ENCODE measurements at regions not wholly inside any gene's neighbourhood (a gene's known extent, or its start where the extent isn't known, plus 50 kb on each side); places are given as distances from the start of the nearest gene placed in this dataset.

DNA sequence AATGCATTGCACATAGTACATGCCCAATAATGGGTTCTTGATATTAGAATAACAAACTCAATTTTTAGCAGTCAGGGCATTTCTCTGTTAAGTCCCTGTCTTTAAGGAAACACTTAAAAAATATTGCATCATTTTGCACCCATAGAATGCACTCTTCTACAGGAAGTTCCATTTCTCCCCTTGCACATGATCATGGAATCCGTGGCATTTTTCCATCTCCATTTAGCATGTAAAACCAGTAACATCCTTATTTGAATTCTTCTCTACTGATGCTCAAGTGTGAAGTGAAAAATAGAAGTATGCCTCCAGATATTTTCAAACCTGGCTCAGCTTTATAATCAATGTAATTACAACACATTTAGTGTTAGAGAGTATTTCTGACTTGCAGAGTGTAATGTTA is 192.8 kb downstream of the RWDD3 start:
- no peak for ATAC-seq
- no peaks in the 10 kb centered on the region for H3K4me1 Mint-ChIP-seq (ENCODE audit: low read depth in 2 of 2)
- no peaks in the 10 kb centered on the region for H3K36me3 Mint-ChIP-seq
- H3K27ac Mint-ChIP-seq = no peak overlapping the region
- no peak for DNase-seq (ENCODE audit: low spot score)
- no peaks in the 10 kb centered on the region for H3K27me3 Mint-ChIP-seq
- no peak overlapping the region for H3K4me3 Mint-ChIP-seq
- H3K9me3 Mint-ChIP-seq = peaks cover 12% of the 10 kb centered on the region

GRCh38 chr1:95427525-95427924 is 193.5 kb downstream of the RWDD3 start:
- H3K4me1 Mint-ChIP-seq (ENCODE audit: low read depth in 2 of 2) = no peaks in the 10 kb centered on the region
- no peak overlapping the region for H3K27ac Mint-ChIP-seq
- H3K36me3 Mint-ChIP-seq = no peaks in the 10 kb centered on the region
- DNase-seq (ENCODE audit: low spot score) (no peak), ATAC-seq (no peak)
- no peak overlapping the region for H3K4me3 Mint-ChIP-seq
- H3K9me3 Mint-ChIP-seq = peaks cover 7% of the 10 kb centered on the region
- no peaks in the 10 kb centered on the region for H3K27me3 Mint-ChIP-seq

DNA sequence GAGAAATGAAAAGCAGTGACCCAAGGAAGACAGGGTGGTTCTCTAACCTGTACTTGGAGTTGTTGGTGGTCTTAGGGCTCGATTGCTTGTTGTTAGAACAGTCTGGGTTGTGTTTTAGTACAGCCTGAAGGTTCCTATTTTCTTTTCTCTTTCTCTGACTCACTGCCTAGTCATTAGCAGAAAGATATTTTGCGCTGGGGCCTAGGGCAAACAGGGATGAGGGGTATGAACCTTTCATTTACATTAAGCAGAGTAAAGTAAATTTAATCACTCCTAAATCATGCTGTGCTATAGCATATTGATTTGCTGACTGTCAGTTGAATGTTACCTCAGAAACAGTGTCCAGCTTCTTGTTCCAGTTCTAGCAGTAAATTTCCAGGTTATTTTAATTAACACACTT is 197.2 kb downstream of the RWDD3 start:
- no peak overlapping the region for H3K27ac Mint-ChIP-seq
- H3K4me3 Mint-ChIP-seq = no peak overlapping the region

GRCh38 chr1:95435611-95436010 is 201.6 kb downstream of the RWDD3 start:
- Mint-ChIP-seq H3K9me3 (peaks cover 12% of the 10 kb centered on the region), H3K27me3 (no peaks in the 10 kb centered on the region), H3K4me1 (ENCODE audit: low read depth in 2 of 2) (no peaks in the 10 kb centered on the region), H3K4me3 (no peak overlapping the region), H3K36me3 (no peaks in the 10 kb centered on the region), H3K27ac (no peak overlapping the region)
- DNase-seq (ENCODE audit: low spot score) = no peak
- no peak for ATAC-seq

More for the DNA sequence above, 197.2 kb downstream of the RWDD3 start:
- Mint-ChIP-seq H3K36me3 (no peaks in the 10 kb centered on the region), H3K27me3 (no peaks in the 10 kb centered on the region), H3K4me1 (ENCODE audit: low read depth in 2 of 2) (no peaks in the 10 kb centered on the region), H3K9me3 (peaks cover 10% of the 10 kb centered on the region)
- ATAC-seq (no peak), DNase-seq (ENCODE audit: low spot score) (no peak)

DNA sequence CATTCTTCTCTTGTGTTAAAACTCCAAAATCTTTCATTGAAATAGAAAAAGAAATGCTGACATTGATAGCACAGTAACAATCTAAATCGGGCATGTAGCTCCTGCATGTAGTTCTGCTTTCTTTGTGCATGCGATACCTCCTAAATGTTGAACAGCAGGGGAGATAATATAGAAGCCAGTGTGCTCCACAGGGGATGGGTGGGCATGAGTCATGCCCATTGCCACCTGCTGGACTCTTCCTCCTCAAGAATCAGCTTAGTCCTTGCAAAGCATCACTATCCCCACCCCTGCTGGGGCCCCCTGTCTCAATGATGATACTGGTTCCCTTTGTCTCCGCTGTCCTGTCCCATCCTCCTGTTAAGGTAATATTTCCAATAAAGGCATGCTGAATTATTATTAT is 203.0 kb downstream of the RWDD3 start:
- Mint-ChIP-seq H3K36me3 (no peaks in the 10 kb centered on the region), H3K27me3 (no peaks in the 10 kb centered on the region), H3K9me3 (peaks cover 20% of the 10 kb centered on the region), H3K27ac (no peak overlapping the region), H3K4me1 (ENCODE audit: low read depth in 2 of 2) (no peaks in the 10 kb centered on the region), H3K4me3 (no peak overlapping the region)
- ATAC-seq = no peak
- DNase-seq (ENCODE audit: low spot score) = no peak

DNA sequence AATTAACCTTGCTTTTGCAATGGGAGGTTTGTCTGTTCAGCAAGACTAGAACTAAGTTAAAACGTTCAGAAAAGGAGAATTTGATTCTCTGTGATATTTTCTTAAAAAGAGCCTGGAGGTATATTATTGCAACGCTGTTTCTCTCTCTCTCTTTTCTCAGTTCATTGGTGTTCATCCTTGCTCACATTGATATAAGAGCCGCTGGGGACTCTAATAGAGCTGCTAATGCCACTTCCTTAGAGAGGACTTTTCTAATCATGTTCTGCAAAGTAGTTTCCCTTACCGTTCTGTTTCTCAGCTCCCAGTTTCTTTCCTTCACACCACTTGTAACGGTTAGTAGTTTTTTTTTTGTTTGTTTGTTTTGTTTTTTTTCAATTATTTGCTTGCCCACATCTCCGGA is 203.8 kb downstream of the RWDD3 start:
- DNase-seq (ENCODE audit: low spot score) = no peak
- no peaks in the 10 kb centered on the region for H3K27me3 Mint-ChIP-seq
- H3K27ac Mint-ChIP-seq = no peak overlapping the region
- H3K4me1 Mint-ChIP-seq (ENCODE audit: low read depth in 2 of 2) = no peaks in the 10 kb centered on the region
- no peak overlapping the region for H3K4me3 Mint-ChIP-seq
- ATAC-seq = no peak
- H3K9me3 Mint-ChIP-seq = peaks cover 20% of the 10 kb centered on the region
- no peaks in the 10 kb centered on the region for H3K36me3 Mint-ChIP-seq

- Mint-ChIP-seq H3K36me3 (no peaks in the 10 kb centered on the region), H3K4me1 (ENCODE audit: low read depth in 2 of 2) (no peaks in the 10 kb centered on the region), H3K4me3 (no peak overlapping the region), H3K27me3 (no peaks in the 10 kb centered on the region), H3K9me3 (peaks cover 16% of the 10 kb centered on the region), H3K27ac (no peak overlapping the region)
- no peak for DNase-seq (ENCODE audit: low spot score)
- ATAC-seq = no peak
These were observed 204.4 kb downstream of the RWDD3 start for GRCh38 chr1:95438218-95438948.

- no peak for ATAC-seq
- Mint-ChIP-seq H3K9me3 (peaks cover 13% of the 10 kb centered on the region), H3K27me3 (no peaks in the 10 kb centered on the region), H3K4me3 (no peak overlapping the region), H3K27ac (no peak overlapping the region), H3K4me1 (ENCODE audit: low read depth in 2 of 2) (no peaks in the 10 kb centered on the region), H3K36me3 (no peaks in the 10 kb centered on the region)
- no peak for DNase-seq (ENCODE audit: low spot score)
These were observed 206.5 kb downstream of the RWDD3 start for GRCh38 chr1:95440511-95440910.

DNA sequence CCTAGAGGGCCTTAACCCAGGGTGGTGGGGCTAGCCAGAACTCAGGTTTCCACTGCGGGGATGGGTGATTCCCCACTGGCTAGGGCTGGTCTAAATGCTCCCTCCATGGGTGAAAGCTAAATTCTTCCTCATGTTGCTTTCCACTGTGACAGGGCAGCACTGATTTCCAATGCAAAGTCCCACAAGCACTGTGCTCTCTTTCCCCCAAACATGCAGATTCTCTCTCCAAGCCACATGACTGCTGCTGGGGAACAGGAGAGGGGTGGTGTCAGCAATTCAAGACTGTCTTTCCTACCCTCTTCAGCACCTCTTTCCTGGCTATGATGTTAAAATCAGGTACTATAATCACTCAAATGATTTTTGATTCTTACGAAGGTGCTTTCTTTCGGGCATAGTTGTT is 215.5 kb downstream of the RWDD3 start:
- Mint-ChIP-seq H3K4me1 (ENCODE audit: low read depth in 2 of 2) (no peaks in the 10 kb centered on the region), H3K4me3 (no peak overlapping the region), H3K9me3 (peaks cover 19% of the 10 kb centered on the region), H3K27ac (no peak overlapping the region), H3K36me3 (no peaks in the 10 kb centered on the region), H3K27me3 (no peaks in the 10 kb centered on the region)
- ATAC-seq (no peak), DNase-seq (ENCODE audit: low spot score) (no peak)

DNA sequence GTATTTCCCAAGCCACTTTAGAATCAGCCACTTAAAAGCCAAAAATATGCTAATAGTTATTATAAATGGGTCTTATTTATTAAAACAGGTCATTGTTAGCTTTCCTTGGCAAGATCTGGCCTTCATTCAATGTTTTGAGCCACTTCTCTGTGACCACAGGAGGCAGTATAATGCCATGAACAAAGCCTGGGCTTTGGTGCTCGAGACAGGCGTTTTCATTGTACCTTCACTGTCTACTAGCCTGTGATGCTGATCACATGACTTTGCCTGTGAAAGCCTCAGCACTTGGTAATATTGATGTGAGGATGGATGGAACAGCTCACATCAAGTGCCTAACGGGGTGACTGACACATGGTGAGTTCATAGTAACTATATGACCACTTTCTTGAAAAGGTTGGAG is 217.0 kb downstream of the RWDD3 start:
- Mint-ChIP-seq H3K36me3 (no peaks in the 10 kb centered on the region), H3K27ac (no peak overlapping the region), H3K27me3 (no peaks in the 10 kb centered on the region), H3K4me1 (ENCODE audit: low read depth in 2 of 2) (no peaks in the 10 kb centered on the region), H3K4me3 (no peak overlapping the region), H3K9me3 (peaks cover 24% of the 10 kb centered on the region)
- no peak for DNase-seq (ENCODE audit: low spot score)
- ATAC-seq = no peak

- peaks cover 25% of the 10 kb centered on the region for H3K9me3 Mint-ChIP-seq
- H3K27ac Mint-ChIP-seq = no peak overlapping the region
- H3K27me3 Mint-ChIP-seq = no peaks in the 10 kb centered on the region
- H3K4me1 Mint-ChIP-seq (ENCODE audit: low read depth in 2 of 2) = no peaks in the 10 kb centered on the region
- no peak for DNase-seq (ENCODE audit: low spot score)
- no peaks in the 10 kb centered on the region for H3K36me3 Mint-ChIP-seq
- no peak for ATAC-seq
- H3K4me3 Mint-ChIP-seq = no peak overlapping the region
These were observed 217.9 kb downstream of the RWDD3 start for GRCh38 chr1:95451904-95452303.

DNA sequence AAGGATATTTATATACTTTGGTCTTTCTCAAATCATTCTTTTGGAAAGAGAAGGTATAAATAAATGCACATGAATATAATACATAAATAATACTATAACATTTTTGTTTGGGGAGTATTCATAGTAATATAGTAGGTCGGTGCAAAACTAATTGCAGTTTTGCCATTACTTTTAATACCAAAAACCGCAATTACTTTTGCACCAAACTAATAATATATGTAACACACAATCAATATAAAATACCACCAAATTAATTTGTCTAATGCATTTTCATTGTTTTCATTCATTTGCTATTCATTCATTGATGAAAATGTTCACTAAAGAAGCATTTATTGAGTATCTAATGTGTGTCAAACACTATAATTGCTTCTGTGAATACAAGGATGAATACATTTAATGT is 219.0 kb downstream of the RWDD3 start:
- ATAC-seq (no peak), DNase-seq (ENCODE audit: low spot score) (no peak)
- Mint-ChIP-seq H3K36me3 (no peaks in the 10 kb centered on the region), H3K4me1 (ENCODE audit: low read depth in 2 of 2) (no peaks in the 10 kb centered on the region), H3K4me3 (no peak overlapping the region), H3K27ac (no peak overlapping the region), H3K27me3 (no peaks in the 10 kb centered on the region), H3K9me3 (peaks cover 20% of the 10 kb centered on the region)

GRCh38 chr1:95467036-95467435 is 233.0 kb downstream of the RWDD3 start:
- DNase-seq (ENCODE audit: low spot score) = no peak

DNA sequence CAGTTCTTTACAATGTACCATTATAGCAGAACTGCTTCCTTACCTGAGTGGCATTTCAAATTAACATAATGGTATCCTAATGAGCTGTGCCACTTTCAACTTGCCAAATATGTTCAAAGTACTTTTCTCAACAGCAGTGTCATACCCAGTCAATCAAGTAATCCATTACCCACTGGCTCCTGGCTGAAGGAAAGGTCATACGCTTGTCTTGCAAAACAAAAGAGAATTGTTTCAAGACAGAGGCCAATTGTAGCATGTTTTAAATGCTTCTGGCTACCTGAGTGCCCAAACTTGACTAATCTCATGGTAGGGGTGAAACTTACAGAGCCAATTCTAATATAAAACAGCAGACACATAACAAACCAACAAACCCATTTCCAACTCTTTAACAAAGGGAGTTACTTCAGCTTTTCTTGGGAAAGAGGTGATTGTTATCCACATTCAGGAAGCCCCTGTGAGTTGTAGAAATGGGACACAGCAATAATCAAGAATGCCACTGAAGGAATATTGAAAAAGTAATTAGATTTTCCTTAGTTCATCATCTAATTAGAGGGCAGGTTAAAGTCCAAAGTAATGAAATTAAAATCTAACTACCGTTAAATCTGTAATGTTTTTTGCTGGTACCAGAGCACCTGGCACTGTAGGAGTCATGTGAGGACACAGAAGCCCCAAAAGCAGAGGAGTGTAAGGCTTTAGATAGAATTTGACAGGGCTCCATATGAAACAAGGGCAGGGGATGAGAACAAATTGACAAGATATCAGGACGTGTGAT is 241.9 kb downstream of the RWDD3 start:
- DNase-seq (ENCODE audit: low spot score) (no peak), ATAC-seq (no peak)
- no peaks in the 10 kb centered on the region for H3K4me1 Mint-ChIP-seq (ENCODE audit: low read depth in 2 of 2)
- peaks cover 5% of the 10 kb centered on the region for H3K36me3 Mint-ChIP-seq
- no peak overlapping the region for H3K27ac Mint-ChIP-seq
- peaks cover 18% of the 10 kb centered on the region for H3K9me3 Mint-ChIP-seq
- H3K27me3 Mint-ChIP-seq = no peaks in the 10 kb centered on the region
- no peak overlapping the region for H3K4me3 Mint-ChIP-seq

More at GRCh38 chr1:95467036-95467435, 233.0 kb downstream of the RWDD3 start:
- Mint-ChIP-seq H3K9me3 (peaks cover 19% of the 10 kb centered on the region), H3K4me1 (ENCODE audit: low read depth in 2 of 2) (no peaks in the 10 kb centered on the region), H3K4me3 (no peak overlapping the region), H3K36me3 (no peaks in the 10 kb centered on the region), H3K27ac (no peak overlapping the region), H3K27me3 (no peaks in the 10 kb centered on the region)
- no peak for ATAC-seq
